ENCODE measurements at regions not wholly inside any gene's neighbourhood (a gene's known extent, or its start where the extent isn't known, plus 50 kb on each side); places are given as distances from the start of the nearest gene placed in this dataset.

- Histone ChIP-seq H3K9me3 (no peaks in the 10 kb centered on the region), H3K36me3 (no peaks in the 10 kb centered on the region), H3K27ac (no peak overlapping the region), H3K27me3 (no peaks in the 10 kb centered on the region), H3K4me1 (no peaks in the 10 kb centered on the region), H3K4me3 (no peak overlapping the region)
- TF ChIP-seq POLR2A (IDR thresholded peaks at IDR 0.05) (no peak), CTCF (IDR thresholded peaks at IDR 0.05) (no peak)
- no peak for DNase-seq
- intact Hi-C loops (cut with DNase I; ENCODE audit: low total_unique reads): no loop called here
These were observed 300.1 kb upstream of the SLC8A1 start for GRCh38 chr2:40751981-40752380.

GRCh38 chr2:40752796-40753195 is 300.9 kb upstream of the SLC8A1 start:
- Histone ChIP-seq H3K4me1 (no peaks in the 10 kb centered on the region), H3K27ac (no peak overlapping the region), H3K27me3 (no peaks in the 10 kb centered on the region), H3K9me3 (no peaks in the 10 kb centered on the region), H3K36me3 (no peaks in the 10 kb centered on the region), H3K4me3 (no peak overlapping the region)
- no peak for DNase-seq
- no peak for TF ChIP-seq CTCF (IDR thresholded peaks at IDR 0.05)
- TF ChIP-seq POLR2A (IDR thresholded peaks at IDR 0.05): no peak
- intact Hi-C loops (cut with DNase I; ENCODE audit: low total_unique reads): no loop called here

- H3K4me3 ChIP-seq: no peak overlapping the region
- no peak for DNase-seq
- no peak overlapping the region for H3K27ac ChIP-seq
- no peaks in the 10 kb centered on the region for H3K4me1 ChIP-seq
- no peaks in the 10 kb centered on the region for H3K27me3 ChIP-seq
- H3K9me3 ChIP-seq: no peaks in the 10 kb centered on the region
- TF ChIP-seq POLR2A (IDR thresholded peaks at IDR 0.05): no peak
- TF ChIP-seq CTCF (IDR thresholded peaks at IDR 0.05): no peak
- intact Hi-C loops (cut with DNase I; ENCODE audit: low total_unique reads): no loop called here
- no peaks in the 10 kb centered on the region for H3K36me3 ChIP-seq
These were observed 303.0 kb upstream of the SLC8A1 start for GRCh38 chr2:40754912-40755311.

GRCh38 chr2:40758401-40759155 is 306.7 kb upstream of the SLC8A1 start:
- H3K27ac ChIP-seq: peak overlapping the region; percentile 8 to 20
- no peak overlapping the region for H3K4me3 ChIP-seq

More at GRCh38 chr2:40758401-40759155, 306.7 kb upstream of the SLC8A1 start:
- no peaks in the 10 kb centered on the region for H3K27me3 ChIP-seq
- TF ChIP-seq CTCF (IDR thresholded peaks at IDR 0.05): no peak
- TF ChIP-seq POLR2A (IDR thresholded peaks at IDR 0.05): no peak
- H3K4me1 ChIP-seq: no peaks in the 10 kb centered on the region
- no peaks in the 10 kb centered on the region for H3K36me3 ChIP-seq
- no peak for DNase-seq
- intact Hi-C loops (cut with DNase I; ENCODE audit: low total_unique reads): no loop called here
- no peaks in the 10 kb centered on the region for H3K9me3 ChIP-seq

Data from uterus (tissue), 3 donors.